NCI-H2196 (cell line): ENCODE measurements at regions not wholly inside any gene's neighbourhood (a gene's known extent, or its start where the extent isn't known, plus 50 kb on each side); places are given as distances from the start of the nearest gene placed in this dataset.

Experiments
- DNase-seq: peaks from one replicate; lab custom pipeline; 2025; ENCODE audit not compliant: unreplicated experiment; lab: John Stamatoyannopoulos, UW

GRCh38 chr3:107970993-107971580, 119.7 kb downstream of the CD47 start:
- no peak for DNase-seq

GRCh38 chr3:107969994-107970819, 120.6 kb downstream of the CD47 start:
- peak; percentile 18 for DNase-seq

DNA sequence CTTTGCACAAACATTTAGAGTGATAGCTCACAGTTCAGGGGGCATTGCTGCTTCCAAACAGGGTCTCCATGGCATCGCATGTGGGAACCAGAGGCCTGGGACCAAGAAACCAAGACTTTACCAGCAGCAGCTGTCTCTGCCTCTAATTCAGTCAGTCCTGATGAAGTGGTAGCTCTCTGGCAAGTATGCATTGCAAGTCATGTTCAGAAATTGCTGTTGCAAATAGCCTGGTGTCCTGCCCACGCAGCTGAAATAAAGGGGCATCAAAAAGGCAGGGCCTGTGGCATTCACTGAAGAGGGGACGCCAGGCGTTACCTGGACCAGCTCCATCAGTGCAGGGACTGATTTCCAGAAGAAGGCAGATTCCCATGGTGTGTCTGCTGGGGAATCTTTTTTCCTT, 121.3 kb downstream of the CD47 start:
- DNase-seq, result no peak

- DNase-seq, result no peak
Measured at GRCh38 chr3:107966276-107966675, 124.6 kb downstream of the CD47 start.

DNA sequence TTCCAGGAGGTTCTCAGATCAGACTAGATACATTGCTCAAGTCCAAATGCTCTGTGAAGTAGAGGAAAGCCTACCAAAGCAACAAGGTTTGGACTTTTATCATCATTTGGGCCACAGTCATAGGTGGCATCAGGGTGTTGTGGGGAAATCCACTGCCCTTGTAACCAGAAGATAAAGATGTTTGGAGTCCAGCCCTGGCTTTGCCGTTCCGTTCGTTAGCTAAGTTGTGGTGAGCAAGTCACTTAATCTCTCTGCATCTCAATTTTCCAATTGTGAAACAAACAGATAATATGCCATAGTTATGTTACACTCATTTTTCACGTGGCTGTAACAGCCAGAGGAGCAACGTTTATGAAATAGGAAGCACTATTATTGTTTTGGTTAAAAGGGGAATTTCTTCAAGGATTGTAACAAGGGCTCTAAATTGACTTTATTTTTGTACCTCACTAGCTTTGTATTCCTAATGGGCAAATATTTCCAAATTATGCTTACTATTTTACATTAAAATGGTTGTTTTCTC, 125.6 kb downstream of the CD47 start:
- no peak for DNase-seq

GRCh38 chr3:107963581-107963980, 127.2 kb downstream of the CD47 start:
- no peak for DNase-seq

DNA sequence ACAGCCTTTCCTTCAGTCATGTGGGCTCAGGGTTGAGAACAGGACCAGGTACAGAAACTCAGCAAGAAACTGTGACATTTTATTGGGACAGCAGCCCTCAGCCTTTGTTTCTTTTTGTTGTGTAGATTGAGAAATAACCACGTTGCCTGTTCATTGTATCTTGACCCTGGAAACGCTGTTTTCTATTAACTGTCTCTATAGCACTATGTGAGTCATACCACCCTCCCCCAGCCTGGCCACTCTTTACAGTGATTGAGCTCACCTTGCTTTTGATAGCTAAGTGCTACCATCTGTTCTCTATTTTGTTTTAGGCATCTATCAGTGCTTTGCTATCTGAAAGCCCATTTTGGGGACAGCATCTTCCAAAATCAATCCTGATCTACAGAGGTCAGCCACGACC, 127.9 kb downstream of the CD47 start:
- no peak for DNase-seq

- no peak for DNase-seq
Measured at GRCh38 chr3:107962037-107962436, 128.8 kb downstream of the CD47 start.

GRCh38 chr3:107959550-107960154, 131.2 kb downstream of the CD47 start:
- no peak for DNase-seq

GRCh38 chr3:107958146-107958545, 132.7 kb downstream of the CD47 start:
- no peak for DNase-seq

DNA sequence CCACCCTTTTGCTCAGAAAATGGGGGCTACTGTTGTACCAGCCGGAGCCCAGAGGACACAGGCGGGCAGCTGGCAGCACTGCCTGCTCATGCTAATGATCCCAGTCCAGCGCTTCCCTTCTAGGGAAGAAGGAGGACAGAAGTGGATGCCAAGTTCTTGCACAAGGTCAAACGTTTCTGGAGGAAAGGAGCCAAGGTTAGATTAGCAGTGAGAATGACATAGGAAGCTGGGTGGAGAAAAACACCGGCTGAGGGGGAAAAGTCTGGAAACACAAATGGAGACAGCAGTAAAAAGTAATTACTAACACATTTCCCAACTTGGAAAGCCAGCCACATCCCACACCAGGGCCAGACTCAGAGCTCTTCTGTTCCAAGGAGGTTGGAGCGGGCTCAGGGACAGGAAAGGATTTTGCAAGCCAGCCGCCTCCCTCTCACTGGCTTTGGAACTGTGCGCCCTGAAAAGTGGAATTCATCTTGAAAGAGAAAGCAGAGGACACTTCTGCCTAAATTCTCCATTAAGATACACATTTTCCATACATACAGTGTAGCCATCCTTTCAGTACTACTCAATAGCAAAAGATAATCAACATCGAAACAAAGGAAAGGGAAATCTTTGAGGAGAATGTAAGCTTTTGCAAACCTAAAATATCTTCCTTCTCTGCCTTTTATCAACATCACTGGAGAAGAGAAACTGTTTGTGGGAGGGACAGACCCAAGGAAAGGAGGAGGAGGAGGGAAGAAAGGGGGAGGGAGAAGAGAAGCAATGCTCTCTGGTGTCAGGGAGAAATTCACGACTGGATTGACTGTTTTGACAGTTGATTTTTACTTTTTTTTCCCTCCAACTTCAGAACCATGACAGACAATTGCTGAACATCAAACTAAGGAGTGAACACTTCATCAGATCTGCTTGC, 133.6 kb downstream of the CD47 start:
- no peak for DNase-seq

DNA sequence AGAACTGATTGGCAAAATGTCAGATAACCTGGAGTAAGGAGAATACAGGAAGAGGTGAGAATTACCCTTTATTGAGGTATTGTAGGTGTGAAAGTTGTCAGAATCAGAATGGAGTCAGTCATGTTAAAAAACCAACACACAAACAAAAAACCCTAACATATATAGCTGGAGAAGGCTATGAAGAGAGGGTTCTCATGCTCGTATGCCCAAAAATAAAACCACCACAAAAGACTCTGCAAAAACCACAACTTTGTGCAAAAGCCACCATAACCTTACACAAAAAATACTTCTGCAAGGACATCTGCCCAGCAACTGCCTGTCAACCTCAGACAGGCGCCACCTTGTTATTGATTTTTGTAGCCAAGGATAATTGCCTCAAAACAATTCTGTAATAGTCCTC, 136.0 kb downstream of the CD47 start:
- no peak for DNase-seq

DNA sequence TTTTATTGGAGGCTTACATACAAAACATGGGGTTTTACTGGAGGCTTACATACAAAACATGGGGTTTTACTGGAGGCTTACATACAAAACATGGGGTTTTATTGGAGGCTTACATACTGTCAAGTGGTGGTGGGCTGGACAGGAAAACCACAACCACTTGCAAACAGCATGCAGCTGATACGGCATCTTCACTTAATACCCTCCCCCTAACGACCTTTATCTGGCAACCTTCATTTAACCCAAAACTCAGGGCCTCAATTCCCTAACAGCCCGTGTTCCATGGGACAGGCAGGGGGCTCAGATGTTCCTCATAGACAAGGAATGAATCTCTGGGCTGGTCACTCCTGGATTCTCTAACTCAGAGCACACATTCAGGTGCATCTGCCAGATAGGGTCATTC, 137.1 kb downstream of the CD47 start:
- no peak for DNase-seq

- DNase-seq, result no peak
Measured at GRCh38 chr3:107951126-107951525, 139.7 kb downstream of the CD47 start.

- no peak for DNase-seq
Measured at GRCh38 chr3:107950417-107950816, 140.4 kb downstream of the CD47 start.

DNA sequence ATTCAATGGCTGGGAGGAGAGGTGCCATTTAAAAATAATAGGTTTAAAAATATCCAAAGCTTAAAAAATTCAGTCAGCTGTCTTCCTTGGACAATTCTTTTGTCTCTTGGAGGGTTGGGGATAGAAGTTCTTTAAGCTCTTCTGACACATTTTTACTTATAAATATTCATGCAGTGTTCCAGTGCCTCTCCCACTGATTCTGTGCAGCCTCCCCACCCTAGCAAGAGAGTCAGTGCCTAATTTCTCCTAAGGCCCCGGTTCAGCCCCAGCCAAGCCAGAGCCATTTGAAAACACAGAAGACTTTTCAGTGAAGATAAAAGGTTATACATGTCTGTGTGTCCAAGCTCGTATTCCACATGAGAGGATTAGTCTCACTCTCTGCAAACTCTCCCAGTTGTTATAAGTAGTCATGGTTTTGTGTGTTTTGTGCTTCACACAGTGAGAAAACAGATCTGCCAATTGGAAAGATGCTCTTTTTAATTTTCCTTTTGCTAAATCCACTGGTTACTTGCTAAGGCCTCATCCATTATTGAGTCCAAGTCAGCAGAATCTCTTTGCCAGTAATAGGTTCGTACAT, 141.3 kb downstream of the CD47 start:
- no peak for DNase-seq

GRCh38 chr3:107947203-107947602, 143.6 kb downstream of the CD47 start:
- no peak for DNase-seq

DNA sequence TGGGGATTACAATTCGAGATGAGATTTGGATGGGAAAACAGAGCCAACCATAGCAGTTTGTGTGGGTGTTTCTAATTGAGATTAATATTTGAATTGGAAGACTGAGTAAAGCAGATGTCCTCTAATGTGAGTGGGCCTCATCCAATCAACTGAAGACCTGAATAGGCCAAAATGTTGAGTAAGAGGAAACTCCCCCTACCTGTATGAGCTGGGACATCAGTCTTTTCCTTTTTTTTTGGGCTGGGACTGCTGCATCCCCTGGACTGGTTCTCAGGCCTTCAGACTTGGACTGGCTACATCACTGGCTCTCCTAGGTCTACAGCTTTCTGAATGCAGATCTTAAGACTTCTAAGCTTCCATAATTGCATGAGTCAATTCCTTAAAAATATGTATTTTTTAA, 144.1 kb downstream of the CD47 start:
- DNase-seq, result no peak

DNA sequence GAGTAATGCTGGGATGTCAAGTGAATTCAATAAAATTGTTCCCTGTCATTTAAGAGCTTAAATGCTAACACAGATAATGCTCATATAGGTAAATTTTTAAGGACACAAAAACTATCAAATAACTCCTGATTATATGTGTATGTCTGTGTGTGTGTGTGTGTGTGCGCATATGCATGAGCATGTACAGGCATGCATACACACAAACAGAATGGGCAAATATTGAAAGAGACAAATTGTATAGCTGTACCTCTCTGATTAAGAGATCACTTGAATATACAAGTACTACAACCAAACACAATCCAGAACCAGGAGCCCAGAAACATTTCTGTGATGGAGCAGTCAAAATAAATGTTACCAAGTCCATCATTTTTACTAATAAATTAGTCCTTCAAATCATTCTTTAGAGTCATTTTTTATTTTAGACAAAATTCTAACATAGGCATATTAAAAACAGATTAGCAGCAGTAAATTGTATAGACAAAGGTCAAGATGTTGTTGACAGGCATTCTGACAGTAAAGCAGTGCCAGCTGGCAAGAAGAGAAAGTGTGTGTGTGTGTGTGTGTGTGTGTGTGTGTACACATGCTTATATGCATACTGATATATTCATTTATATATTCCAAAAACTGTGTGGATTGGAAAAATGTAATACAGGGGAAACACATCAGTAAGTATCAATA, 145.3 kb downstream of the CD47 start:
- DNase-seq, result no peak
